GM19372 (cell line): ENCODE measurements at regions not wholly inside any gene's neighbourhood (a gene's known extent, or its start where the extent isn't known, plus 50 kb on each side); places are given as distances from the start of the nearest gene placed in this dataset.
"Not testable (repeated sequence)": the region's sequence is repeated elsewhere in the genome, so short reads cannot be mapped to it uniquely, and the experiment has no call there.

ENCODE experiments used
- ATAC-seq: cut with Tn5 transposase; IDR thresholded peaks from one replicate; pipeline ENCODE4 v1.9.1; 2021; ENCODE audit warnings: mild to moderate bottlenecking, low read depth, moderate library complexity; ENCODE audit not compliant: unreplicated experiment

GRCh38 chr4:175033162-175033561 lies 115.0 kb downstream of the ADAM29 start:
- no peak for ATAC-seq

DNA sequence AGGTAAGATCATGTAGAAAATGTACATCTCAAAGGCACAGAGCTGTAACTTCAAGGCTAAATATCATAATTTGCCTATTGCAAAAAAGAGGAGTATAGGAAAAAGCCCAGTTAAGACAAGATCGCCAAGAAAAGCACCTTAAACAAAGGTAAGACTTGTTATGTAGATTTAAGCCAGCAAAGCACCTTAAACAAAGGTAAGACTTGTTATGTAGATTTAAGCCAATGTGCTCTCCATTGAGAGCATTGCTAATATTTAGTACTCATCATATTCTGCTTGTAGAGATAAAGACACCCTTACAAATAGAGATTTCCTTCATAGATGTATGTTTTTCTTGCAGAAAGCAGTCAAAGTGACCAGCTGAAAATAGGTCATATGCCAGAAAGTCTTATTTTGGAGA lies 115.8 kb downstream of the ADAM29 start:
- no peak for ATAC-seq

DNA sequence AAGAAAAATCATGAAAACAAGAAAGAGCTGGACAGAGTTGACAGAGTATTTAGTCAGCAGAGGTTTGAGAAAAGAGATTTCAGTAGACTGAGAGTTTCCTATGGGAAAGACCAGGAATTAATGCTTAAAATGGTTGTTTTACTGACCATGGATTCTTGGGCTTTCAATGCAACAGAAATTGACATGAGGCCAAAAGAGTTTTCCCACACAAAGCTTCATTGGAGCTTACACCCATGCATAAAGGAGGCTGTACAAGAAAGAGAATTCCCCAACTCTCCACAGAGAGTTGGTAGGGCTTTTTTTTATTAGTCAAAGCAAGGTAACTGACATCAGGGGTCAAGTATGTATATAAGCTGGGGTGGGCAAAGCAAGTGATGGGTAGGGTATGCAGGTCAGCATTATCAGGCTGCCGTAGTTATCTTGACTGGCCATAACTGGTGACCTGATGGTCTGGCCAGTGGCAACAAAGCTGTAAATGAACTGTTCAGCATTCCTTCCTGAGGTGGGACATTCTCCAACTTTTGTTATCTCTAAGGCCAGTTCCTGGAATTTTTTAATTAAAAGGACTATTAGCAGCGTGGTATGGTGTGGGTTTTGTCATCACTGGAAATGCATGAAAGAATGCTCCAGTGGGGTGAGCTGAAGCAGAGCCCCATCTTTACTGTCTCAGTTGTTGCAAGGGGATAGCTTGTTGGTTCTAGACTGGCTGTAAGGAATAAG lies 117.0 kb downstream of the ADAM29 start:
- ATAC-seq = no peak

GRCh38 chr4:175035905-175036304 lies 117.7 kb downstream of the ADAM29 start:
- peak; percentile 81 for ATAC-seq

- ATAC-seq = no peak
Measured at GRCh38 chr4:175048111-175048784, 130.1 kb downstream of the ADAM29 start.

DNA sequence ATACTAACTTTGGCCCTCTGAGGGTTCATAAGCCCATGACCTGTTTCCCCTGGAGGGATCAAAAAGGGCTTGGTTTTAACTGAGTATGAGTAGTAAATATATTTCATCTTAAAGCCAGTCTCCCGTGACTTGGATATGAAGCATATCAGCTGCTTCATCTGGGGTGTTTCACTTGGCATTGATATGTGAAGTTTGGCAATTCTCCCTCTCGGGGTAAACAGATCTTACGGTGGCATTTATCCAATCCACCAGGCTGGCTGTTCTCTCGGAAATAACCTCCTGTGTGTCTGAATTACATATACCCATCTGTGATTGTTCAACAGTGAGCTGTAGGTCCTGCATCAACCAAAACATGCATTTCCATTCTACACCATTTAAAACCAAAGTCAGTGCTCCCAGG lies 130.7 kb downstream of the ADAM29 start:
- ATAC-seq = no peak

- no peak for ATAC-seq
Measured at GRCh38 chr4:175051974-175052373, 133.8 kb downstream of the ADAM29 start.

GRCh38 chr4:175054980-175055379 lies 136.8 kb downstream of the ADAM29 start:
- ATAC-seq = no peak

DNA sequence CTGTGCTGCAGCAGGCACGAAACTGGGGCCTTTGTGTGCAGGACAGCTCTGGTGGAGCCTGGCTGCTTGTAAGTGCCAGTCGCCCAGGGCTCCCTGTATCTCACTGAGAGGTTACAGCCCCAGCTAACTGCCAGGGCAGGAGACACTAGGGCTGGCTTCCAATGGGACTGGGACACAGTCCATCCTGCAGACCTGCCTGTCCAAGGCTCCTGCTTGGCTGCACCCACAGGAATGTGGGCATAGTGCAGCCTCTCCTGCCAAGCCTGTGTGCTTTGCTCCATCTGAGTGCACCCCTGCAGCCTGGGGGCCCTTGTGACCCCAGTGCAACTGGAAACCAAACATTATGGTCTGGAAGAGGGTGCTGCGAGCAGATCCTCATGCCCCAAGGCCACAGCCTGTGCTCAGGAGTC lies 144.0 kb downstream of the ADAM29 start:
- no peak for ATAC-seq

DNA sequence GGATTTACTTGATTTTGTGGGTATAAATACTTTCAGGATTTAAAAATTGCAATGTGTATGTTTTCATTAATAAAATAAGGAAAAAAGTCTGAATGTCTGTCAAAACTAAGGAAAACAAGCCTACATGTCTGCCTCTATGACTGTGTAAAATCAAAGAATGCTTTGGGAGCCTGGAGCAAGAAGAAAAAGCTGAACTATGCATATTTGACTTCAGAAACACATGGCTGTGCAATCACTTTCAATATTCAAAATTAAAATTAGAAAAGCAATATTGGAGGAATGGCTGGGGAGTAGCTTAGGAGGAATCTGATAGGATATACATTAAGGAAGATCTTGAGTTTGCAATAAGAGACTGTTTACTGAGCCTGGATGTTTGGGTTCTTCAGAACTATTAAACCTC lies 147.1 kb downstream of the ADAM29 start:
- ATAC-seq = no peak

- no peak for ATAC-seq
Measured at GRCh38 chr4:175066923-175067627, 148.9 kb downstream of the ADAM29 start.

DNA sequence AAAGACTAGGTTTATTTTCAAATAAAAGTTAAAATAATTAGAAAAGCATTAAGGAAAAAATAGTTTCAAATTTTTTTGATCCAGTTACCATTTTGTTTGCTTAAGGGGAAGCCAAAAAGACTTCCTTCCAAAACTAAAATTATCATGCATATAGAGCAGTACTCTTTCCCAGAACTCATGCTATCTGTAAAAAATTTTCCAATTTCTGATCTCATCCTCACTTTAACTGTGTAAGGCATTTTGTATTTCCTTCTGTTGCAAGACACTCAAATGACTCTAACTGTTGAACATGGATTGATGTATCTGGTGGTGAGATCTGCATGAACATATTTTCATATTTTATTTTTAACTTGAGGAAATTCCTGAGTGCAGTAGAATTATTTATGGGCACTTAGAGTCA lies 150.1 kb downstream of the ADAM29 start:
- ATAC-seq = no peak

- no peak for ATAC-seq
Measured at GRCh38 chr4:175070444-175070843, 152.3 kb downstream of the ADAM29 start.

DNA sequence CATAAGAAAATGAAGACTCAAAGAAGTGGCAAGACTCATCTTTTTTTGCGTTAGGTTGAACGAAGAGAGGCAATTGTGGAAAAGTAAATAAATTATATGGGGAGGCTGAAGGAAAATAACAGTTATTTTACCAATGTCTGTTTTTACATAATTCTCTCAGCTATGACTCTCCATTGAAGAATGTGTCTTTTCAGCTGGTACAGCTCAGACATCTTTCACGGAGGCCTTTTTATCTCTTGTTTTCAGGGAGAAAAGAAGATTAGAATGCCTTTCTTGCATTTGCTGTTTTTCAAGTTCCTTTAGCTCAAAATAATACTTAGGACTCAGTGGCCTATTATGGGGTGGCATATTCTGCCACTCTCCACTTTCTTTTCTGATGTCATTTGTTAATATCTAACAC lies 153.0 kb downstream of the ADAM29 start:
- no peak for ATAC-seq

DNA sequence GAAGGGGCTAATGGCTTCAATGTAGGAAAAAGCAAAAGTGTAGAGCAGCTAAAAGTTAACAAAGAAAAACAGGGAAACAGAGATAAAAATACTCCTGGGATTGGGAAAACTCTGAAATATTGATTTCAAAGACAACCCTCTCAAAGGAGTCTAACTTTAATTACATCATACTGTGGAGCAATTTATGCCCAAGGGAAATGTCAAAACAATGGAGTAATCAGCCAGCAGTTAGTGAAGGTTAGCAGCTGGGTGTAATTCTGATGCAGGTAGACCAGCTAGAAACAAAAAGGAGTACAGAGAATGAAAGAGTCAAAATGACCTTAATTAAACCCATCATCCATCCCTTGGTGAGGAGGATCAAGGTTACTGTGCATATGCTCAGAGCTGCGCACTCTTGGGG lies 169.0 kb downstream of the ADAM29 start:
- no peak for ATAC-seq

GRCh38 chr4:175090116-175090515 lies 172.0 kb downstream of the ADAM29 start:
- ATAC-seq = no peak

- no peak for ATAC-seq
Measured at GRCh38 chr4:175091649-175092048, 173.5 kb downstream of the ADAM29 start.

DNA sequence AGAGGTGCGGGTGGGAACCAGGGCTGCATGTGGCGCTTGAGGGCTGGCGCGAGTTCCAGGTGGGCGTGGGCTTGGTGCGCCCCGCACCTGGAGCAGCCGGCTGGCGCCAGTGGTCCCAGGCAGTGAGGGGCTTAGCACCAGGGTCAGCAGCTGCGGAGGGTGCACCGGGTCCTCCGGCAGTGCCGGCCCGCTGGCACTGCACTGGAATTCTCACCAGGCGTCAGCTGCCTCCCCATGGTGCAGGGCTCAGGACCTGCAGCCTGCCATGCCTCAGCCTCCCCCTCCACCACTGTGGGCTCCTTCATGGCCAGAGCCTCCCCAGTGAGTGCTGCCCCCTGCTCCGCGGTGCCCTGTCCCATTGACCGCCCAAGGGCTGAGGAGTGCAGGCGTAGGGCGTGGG lies 174.0 kb downstream of the ADAM29 start:
- no peak for ATAC-seq

DNA sequence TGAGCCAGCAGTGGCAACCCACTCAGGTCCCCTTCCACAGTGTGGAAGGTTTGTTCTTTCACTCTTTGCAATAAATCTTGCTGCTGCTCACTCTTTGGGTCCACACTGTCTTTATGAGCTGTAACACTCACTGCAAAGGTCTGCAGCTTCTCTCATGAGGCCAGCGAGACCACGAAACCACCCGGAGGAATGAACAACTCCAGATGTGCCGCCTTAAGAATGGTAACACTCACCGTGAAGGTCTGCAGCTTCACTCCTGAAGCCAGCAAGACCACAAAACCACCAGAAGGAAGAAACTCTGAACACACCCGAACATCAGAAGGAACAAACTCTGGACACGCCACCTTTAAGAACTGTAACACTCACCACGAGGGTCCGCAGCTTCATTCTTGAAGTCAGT lies 174.9 kb downstream of the ADAM29 start:
- not testable (repeated sequence) for ATAC-seq

DNA sequence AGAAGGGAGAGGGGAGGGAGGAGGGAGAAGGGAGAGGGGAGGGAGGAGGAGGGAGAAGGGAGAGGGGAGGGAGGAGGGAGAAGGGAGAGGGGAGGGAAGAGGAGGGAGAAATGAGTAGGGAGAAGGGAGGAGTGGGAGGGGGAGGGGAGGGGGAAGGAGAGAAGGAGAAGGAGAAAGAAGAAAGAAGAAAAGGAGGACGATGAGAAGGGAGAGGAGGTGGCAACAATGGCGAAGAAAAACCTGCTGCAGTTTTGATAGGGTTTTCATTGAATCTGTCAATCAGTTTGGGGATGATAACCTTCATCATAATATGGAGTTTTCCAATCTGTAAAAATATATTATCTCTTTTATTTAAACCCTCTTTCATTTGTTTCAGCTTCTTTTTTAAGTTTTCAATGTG lies 185.2 kb downstream of the ADAM29 start:
- no peak for ATAC-seq

DNA sequence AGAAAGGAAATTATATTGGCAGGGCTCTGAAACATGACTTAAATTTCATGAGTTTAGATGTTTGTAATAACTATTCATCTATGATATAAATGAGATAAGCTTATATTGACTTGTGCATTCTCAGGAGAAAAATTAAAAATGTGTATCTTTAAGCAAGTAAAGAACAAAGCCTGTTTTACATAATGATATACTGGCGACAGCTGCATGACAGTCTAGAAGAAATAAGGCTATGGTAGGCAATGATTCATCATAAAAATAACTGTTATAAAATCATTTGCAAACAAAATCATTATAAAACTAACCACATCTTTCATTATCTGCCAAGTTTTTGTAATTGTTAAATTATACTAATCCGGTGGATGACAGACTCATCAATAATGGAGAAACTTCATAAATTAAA lies 188.1 kb downstream of the ADAM29 start:
- ATAC-seq = no peak

DNA sequence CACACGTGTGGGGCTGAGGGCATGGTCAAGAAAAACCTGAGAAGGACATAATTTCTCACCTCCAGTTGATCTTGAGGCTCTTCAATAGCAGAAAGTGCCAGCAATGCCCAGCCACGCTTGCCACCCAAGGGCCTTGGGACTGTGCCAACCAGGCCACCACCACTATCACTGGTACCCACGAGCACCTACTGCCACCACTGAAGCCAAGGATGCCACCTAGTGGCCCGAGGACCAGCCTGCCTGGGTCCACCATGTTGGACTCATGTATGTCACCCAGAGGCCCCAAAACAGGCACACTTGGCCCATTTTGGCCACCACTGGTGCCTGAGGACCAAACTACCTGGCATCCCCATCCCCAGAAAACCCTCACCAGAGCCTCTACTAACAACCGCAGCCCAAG lies 191.8 kb downstream of the ADAM29 start:
- ATAC-seq = no peak
